ENCODE measurements at regions not wholly inside any gene's neighbourhood (a gene's known extent, or its start where the extent isn't known, plus 50 kb on each side); places are given as distances from the start of the nearest gene placed in this dataset.
"Not testable (repeated sequence)": the region's sequence is repeated elsewhere in the genome, so short reads cannot be mapped to it uniquely, and the experiment has no call there.

- Histone ChIP-seq H3K27me3 (no peaks in the 10 kb centered on the region), H3K36me3 (replicated peaks in 1 of 2) (no peaks in the 10 kb centered on the region), H3K9me3 (replicated peaks in 1 of 3) (no peaks in the 10 kb centered on the region), H3K4me1 (replicated peaks in 1 of 2) (no peaks in the 10 kb centered on the region), H3K27ac (no peak overlapping the region), H3K4me3 (no peak overlapping the region)
- WGBS, 4 donors = 39 to 57% (median 51%) methylated on average over 8 of the region's 8 CpGs
- no peak for TF ChIP-seq CTCF (IDR thresholded peaks at IDR 0.05)
- TF ChIP-seq POLR2A (IDR thresholded peaks at IDR 0.05) = no peak
- no peak for DNase-seq
- intact Hi-C loops (cut with DNase I) = no loop called here
These were observed 251.6 kb downstream of the CRLF2 start for GRCh38 chrX:960821-961220.

- no peaks in the 10 kb centered on the region for H3K4me1 ChIP-seq (replicated peaks in 1 of 2)
- TF ChIP-seq CTCF (IDR thresholded peaks at IDR 0.05) = no peak
- no peak for TF ChIP-seq POLR2A (IDR thresholded peaks at IDR 0.05)
- H3K27me3 ChIP-seq = no peaks in the 10 kb centered on the region
- intact Hi-C loops (cut with DNase I) = no loop called here
- no peak for DNase-seq
- H3K27ac ChIP-seq = no peak overlapping the region
- H3K36me3 ChIP-seq (replicated peaks in 1 of 2) = no peaks in the 10 kb centered on the region
- no peaks in the 10 kb centered on the region for H3K9me3 ChIP-seq (replicated peaks in 1 of 3)
- no peak overlapping the region for H3K4me3 ChIP-seq
- 56 to 73% (median 68%) methylated on average over 10 of the region's 10 CpGs for WGBS, 4 donors
These were observed 252.9 kb downstream of the CRLF2 start for GRCh38 chrX:959595-959994.

GRCh38 chrX:955168-955781 is 257.2 kb downstream of the CRLF2 start:
- H3K4me3 ChIP-seq; DNase-seq; H3K27ac ChIP-seq; H3K9me3 ChIP-seq (replicated peaks in 1 of 3); intact Hi-C loops (cut with DNase I); H3K36me3 ChIP-seq (replicated peaks in 1 of 2); H3K27me3 ChIP-seq; H3K4me1 ChIP-seq (replicated peaks in 1 of 2): not testable (repeated sequence)
- 49 to 84% (median 66%) methylated on average over 1 of the region's 1 CpG for WGBS, 4 donors

- no peak for TF ChIP-seq POLR2A (IDR thresholded peaks at IDR 0.05)
- TF ChIP-seq CTCF (IDR thresholded peaks at IDR 0.05) = no peak
- no peaks in the 10 kb centered on the region for H3K9me3 ChIP-seq (replicated peaks in 1 of 3)
- no peaks in the 10 kb centered on the region for H3K4me1 ChIP-seq (replicated peaks in 1 of 2)
- no peaks in the 10 kb centered on the region for H3K27me3 ChIP-seq
- no peaks in the 10 kb centered on the region for H3K36me3 ChIP-seq (replicated peaks in 1 of 2)
- intact Hi-C loops (cut with DNase I) = no loop called here
- H3K4me3 ChIP-seq = no peak overlapping the region
- H3K27ac ChIP-seq = no peak overlapping the region
- no peak for DNase-seq
These were observed 258.5 kb downstream of the CRLF2 start for GRCh38 chrX:953879-954482.

- no peaks in the 10 kb centered on the region for H3K27me3 ChIP-seq
- no peak overlapping the region for H3K4me3 ChIP-seq
- 62 to 82% (median 69%) methylated on average over 5 of the region's 5 CpGs for WGBS, 4 donors
- no peak overlapping the region for H3K27ac ChIP-seq
- H3K4me1 ChIP-seq (replicated peaks in 1 of 2) = no peaks in the 10 kb centered on the region
- no peaks in the 10 kb centered on the region for H3K36me3 ChIP-seq (replicated peaks in 1 of 2)
- intact Hi-C loops (cut with DNase I) = no loop called here
- DNase-seq = no peak
- no peaks in the 10 kb centered on the region for H3K9me3 ChIP-seq (replicated peaks in 1 of 3)
- TF ChIP-seq POLR2A (IDR thresholded peaks at IDR 0.05) = no peak
- no peak for TF ChIP-seq CTCF (IDR thresholded peaks at IDR 0.05)
These were observed 259.6 kb downstream of the CRLF2 start for GRCh38 chrX:952816-953215.

- not testable (repeated sequence) for H3K27me3 ChIP-seq; DNase-seq; H3K27ac ChIP-seq; H3K4me3 ChIP-seq; H3K4me1 ChIP-seq (replicated peaks in 1 of 2); H3K36me3 ChIP-seq (replicated peaks in 1 of 2); H3K9me3 ChIP-seq (replicated peaks in 1 of 3)
- 68 to 85% (median 75%) methylated on average over 6 of the region's 6 CpGs for WGBS, 4 donors
- intact Hi-C loops (cut with DNase I) = loop anchor here in 1 of 2 donors (5.0 kb wide), 1 partner anchor 235 kb away; no protein-coding TSS in a partner anchor
These were observed 265.2 kb downstream of the CRLF2 start for GRCh38 chrX:947262-947661.

All from adrenal gland (tissue), 9 donors.